Head of caudate nucleus (tissue), 42 donors: ENCODE measurements at regions not wholly inside any gene's neighbourhood (a gene's known extent, or its start where the extent isn't known, plus 50 kb on each side); places are given as distances from the start of the nearest gene placed in this dataset.

Experiments
- DNase-seq, 42 donors: peaks; one replicate each; pipeline versions ENCODE4 v3.0.0 to v3.0.0-alpha.2; 2020 to 2021; ENCODE audit warnings: mixed read lengths in 7 of 42
- intact Hi-C: fragments of 100-400 bp; cut with DNase I; formaldehyde crosslinking; loops from one replicate; pipeline ENCODE4 v1.15.0; 2022

GRCh38 chr5:68460147-68460798, 244.7 kb downstream of the PIK3R1 start:
- intact Hi-C loops, result no loop called here
- DNase-seq, result peak in 22 of 42 donors; percentile 4 to 76 (median 40)

GRCh38 chr5:68463606-68464005, 248.1 kb downstream of the PIK3R1 start:
- intact Hi-C loops, result no loop called here
- DNase-seq, result no peak

DNA sequence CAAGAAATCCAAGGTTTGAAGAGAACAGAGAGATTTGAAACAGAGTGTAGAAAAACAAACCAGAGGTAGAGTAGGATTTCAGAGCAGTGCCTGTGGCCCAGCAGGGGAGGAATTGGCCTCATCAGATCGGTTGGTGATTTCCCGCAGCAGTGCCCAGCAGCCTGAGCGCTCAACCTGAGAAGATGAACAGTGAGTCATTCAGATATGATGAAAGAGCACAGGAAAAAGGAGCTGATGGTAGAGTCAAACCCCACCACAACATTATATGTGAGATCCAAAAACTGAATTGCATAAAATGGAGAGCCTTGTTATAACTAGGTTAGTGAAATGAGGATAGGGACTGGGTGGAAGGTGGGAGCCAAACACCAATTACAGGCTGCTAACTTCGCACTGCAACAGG, 248.9 kb downstream of the PIK3R1 start:
- intact Hi-C loops, result no loop called here
- no peak for DNase-seq

GRCh38 chr5:68465133-68465532, 249.6 kb downstream of the PIK3R1 start:
- intact Hi-C loops, result no loop called here

GRCh38 chr5:68465934-68466551, 250.5 kb downstream of the PIK3R1 start:
- intact Hi-C loops, result no loop called here
- DNase-seq, result no peak

More at GRCh38 chr5:68465133-68465532, 249.6 kb downstream of the PIK3R1 start:
- DNase-seq, result no peak

GRCh38 chr5:68467208-68467607, 251.7 kb downstream of the PIK3R1 start:
- intact Hi-C loops, result no loop called here

DNA sequence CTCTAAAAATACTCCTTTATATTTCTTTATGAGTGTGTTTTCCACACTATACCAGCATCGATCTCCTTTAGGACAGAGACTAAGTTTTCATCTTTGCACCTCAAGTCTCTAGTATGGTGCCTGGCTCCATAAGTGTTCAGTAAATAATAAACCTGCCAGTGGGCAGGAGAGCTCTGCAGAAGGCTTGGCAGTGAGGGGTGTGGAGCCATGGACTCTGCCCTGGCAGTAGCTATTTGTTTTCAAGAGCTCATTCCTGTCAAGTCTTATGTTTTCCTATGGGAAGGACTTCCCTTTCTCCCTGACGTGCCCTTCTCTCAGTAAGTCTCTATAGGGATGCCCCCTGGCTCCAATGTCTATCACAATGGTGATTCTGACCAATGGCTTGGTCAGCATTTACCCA, 252.2 kb downstream of the PIK3R1 start:
- intact Hi-C loops, result no loop called here
- no peak for DNase-seq

More at GRCh38 chr5:68467208-68467607, 251.7 kb downstream of the PIK3R1 start:
- DNase-seq, result no peak

DNA sequence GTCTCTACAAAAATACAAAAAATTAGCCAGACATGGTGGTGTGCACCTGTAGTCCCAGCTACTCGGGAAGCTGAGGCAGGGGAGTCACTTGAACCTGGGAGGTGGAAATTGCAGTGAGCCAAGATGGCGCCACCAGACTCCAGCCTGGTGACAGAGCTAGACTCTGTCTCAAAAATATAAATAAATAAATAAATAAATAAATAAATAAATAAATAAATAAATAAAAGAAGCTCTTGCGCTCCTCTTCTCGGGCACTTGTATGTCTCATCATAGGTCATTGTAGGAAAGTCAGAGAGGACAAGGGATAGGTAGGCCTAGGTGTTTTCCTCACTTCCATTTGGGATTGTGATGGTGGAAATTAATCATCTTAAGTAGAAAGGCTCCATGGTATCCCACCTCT, 252.8 kb downstream of the PIK3R1 start:
- no peak for DNase-seq
- intact Hi-C loops, result no loop called here

- intact Hi-C loops, result no loop called here
- DNase-seq, result no peak
Observed at GRCh38 chr5:68475476-68475983, 260.0 kb downstream of the PIK3R1 start.

- intact Hi-C loops, result no loop called here
- no peak for DNase-seq
Observed at GRCh38 chr5:68476854-68477253, 261.3 kb downstream of the PIK3R1 start.

- intact Hi-C loops, result no loop called here
- DNase-seq, result no peak
Observed at GRCh38 chr5:68478301-68479095, 262.9 kb downstream of the PIK3R1 start.

- intact Hi-C loops, result no loop called here
- DNase-seq, result no peak
Observed at GRCh38 chr5:68479524-68479923, 264.0 kb downstream of the PIK3R1 start.

DNA sequence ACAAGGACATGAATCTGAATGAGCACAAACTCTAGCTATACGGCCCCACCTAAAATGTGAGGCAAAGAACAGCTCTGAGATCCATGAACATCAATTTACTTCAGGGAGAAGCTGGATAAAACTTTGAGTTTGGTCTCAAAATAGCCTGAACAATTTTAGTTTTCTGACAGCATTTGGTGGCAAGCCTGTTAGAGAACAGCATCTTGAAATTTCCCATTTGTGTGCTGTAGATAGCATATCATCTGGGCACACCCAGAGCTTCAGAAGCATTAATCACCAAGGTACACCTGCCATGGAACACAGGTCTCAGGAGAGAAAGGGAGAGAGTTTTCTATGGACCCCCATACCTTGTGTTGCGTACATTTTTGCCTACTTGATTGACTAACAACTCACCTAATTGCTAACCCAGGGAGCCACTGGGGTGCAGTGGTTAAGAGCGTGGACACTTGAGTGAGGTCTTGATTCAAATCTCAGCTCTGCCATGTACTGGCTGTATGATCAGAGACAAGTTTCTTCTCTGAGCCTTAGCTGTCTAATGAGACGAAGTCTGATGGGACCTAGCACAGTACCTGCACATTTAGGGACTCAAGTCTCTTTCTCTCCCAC, 264.9 kb downstream of the PIK3R1 start:
- DNase-seq, result no peak
- intact Hi-C loops, result no loop called here

DNA sequence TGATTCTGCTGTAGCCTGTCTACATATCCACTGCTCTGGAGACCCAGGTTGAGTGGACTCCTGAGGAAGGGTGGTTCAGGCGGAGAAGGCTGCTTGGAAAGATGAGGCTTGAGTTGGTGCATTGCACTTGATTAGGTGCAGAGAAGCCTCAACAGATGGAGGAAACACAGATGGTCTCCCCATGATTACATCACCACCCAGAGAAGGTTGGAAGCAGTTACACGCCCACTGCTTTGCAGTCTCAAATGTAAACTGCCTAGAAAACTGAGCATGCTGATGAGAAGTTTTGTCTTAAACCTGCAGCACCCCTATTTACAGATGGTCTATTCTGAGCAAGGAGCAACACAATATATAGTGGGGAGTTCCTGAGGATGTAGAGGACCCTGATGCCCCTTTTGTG, 266.6 kb downstream of the PIK3R1 start:
- intact Hi-C loops, result no loop called here
- DNase-seq, result no peak

DNA sequence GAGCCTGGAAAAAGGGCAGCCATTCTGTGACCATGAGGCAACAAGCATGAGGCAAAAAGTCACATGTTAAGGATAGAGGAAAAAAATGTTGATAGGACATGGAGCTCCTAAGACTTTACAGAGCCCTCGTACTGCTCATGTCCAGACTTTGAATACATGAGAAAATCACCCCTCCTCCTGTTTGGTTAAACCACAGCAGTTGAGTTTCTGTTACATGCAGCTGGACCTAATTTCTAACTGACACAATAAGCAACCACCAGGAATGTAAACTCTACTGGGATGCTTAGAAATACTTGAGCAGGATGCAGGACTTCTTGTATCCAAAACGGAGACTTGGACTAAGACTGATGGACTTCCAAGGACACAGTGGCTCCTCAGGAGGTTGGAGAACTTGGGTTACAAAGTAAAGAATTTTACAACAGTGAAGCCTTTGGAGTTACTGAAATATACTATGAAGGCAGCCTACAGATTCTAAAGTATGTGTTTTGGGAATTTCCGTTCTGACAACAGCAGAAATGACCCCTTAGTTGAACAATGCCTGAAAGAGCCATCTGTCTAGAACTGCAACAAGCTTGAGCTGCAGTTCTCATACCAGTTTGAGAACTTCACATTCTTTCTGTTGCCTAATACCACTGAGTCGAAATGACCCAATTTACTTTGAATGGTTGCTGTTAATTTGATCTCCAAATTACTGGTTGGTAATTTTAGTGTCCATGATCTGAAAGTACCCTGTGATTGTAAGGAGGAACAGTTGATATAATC, 268.9 kb downstream of the PIK3R1 start:
- no peak for DNase-seq

DNA sequence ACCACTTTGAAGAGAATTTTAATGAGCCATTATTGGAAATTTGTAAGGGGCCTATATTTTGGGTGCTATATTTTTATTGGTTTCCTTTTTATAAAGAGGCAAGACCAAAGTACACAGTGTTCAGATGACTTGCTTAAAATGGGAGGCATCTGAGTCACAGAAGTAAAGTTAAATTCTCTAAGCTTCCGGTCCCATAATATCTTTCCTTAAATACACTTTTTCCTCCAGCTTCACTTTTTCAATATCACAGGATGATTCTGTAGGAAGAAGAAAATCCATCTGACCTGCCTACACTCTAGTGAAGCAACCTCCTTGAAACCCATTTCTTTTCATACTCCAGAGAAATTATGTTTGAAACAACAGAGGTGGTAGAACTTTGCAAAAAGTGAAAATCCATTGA, 274.0 kb downstream of the PIK3R1 start:
- DNase-seq, result peak in 2 of 42 donors; percentile 4 to 8
- intact Hi-C loops, result no loop called here

More for the DNA sequence above, 268.9 kb downstream of the PIK3R1 start:
- intact Hi-C loops, result no loop called here

- intact Hi-C loops, result no loop called here
- no peak for DNase-seq
Observed at GRCh38 chr5:68490406-68490805, 274.9 kb downstream of the PIK3R1 start.

- intact Hi-C loops, result no loop called here
- DNase-seq, result no peak
Observed at GRCh38 chr5:68494771-68495170, 279.2 kb downstream of the PIK3R1 start.

DNA sequence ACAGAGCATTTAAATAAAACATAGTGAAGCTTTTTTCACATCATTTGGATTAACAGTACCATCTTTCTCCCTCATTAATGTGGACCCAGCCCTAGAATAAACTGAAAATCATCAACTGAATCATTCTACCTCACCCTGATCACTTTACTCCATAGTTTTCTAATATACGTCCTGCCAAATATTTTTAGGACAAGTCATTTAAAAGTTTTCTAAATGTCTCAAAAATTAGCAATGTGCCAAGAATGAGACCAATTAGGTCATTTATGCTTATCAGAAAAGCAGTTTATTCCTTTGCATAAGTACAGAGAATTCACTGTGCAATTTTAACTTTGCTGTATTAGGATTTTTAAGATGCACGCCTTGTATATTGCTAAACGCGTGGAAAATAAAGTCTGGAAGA, 284.4 kb downstream of the PIK3R1 start:
- no peak for DNase-seq
- intact Hi-C loops, result no loop called here
